Neural crest cell (in vitro differentiated cells): ENCODE measurements at regions not wholly inside any gene's neighbourhood (a gene's known extent, or its start where the extent isn't known, plus 50 kb on each side); places are given as distances from the start of the nearest gene placed in this dataset.

ENCODE experiments used
- DNase-seq: peaks from one replicate; pipeline ENCODE4 v3.0.0; 2021; ENCODE audit warnings: low read depth, mixed read lengths, low spot score
- H3K27ac Mint-ChIP-seq: one replicate; pipeline ENCODE4 v1.8.0; 2021; ENCODE audit warnings: mild to moderate bottlenecking, mixed read lengths; ENCODE audit not compliant: unreplicated experiment
- H3K27me3 Mint-ChIP-seq: 2 replicates; pipeline ENCODE4 v1.8.0; 2021; ENCODE audit warnings: low read depth, mild to moderate bottlenecking, mixed read lengths
- H3K36me3 Mint-ChIP-seq: 2 replicates; pipeline ENCODE4 v1.8.0; 2021; ENCODE audit warnings: low read depth, mild to moderate bottlenecking, mixed read lengths
- H3K4me1 Mint-ChIP-seq: 2 replicates; pipeline ENCODE4 v1.8.0; 2021; ENCODE audit warnings: mixed read lengths
- H3K4me3 Mint-ChIP-seq: one replicate; pipeline ENCODE4 v1.8.0; 2021; ENCODE audit warnings: mild to moderate bottlenecking, mixed read lengths
- H3K9me3 Mint-ChIP-seq: 2 replicates; pipeline ENCODE4 v1.8.0; 2021; ENCODE audit warnings: mixed read lengths
- TF ChIP-seq, protein P1 (sequence below): fragments of 200-600 bp; sonication (generic); conservative IDR thresholded peaks from 2 replicates; pipeline ENCODE4 v1.5.0; 2021; ENCODE audit warnings: antibody characterized with exemption, mild to moderate bottlenecking

DNA sequence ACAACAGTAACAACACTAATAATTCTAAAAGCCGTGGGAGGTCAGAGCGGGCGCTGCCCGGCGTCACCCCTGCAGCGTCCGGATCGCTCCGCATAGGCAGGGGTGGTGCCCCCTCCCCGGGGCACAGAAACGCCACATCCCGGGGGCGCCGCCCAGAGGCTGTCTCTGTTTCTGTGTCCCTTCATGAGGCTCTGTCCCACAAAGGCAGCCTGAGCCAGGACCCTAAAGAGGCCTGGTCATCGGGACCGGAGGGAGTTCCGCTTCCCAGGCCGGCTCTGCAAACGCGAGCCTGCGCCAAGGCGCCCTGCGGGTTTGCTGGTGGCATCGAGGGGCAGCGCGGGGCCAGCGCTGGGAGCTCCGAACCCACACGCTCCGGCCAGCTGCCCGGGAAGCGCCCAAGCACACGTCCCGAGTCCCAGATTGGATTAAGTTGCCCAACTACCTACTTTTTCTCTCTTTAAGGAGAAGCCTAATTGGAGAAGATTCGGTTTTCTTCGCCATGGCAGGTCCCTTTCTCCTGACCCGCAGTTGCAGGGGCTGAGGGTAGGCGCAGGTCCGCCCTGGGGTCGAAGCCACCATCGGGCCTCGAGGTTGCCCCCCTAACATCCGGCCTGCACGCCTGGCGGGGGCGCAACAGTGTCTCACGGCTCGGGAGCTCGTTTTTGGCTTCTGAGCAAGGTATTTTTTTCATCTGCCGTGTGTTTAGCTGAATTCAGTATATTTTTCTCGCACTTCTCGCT is 421.7 kb downstream of the VRK1 start:
- peak; percentile 43 for DNase-seq
- Mint-ChIP-seq H3K4me1 (peaks cover 39% of the 10 kb centered on the region), H3K4me3 (peak overlapping the region; percentile 85), H3K27me3 (peaks cover 25% of the 10 kb centered on the region), H3K36me3 (no peaks in the 10 kb centered on the region), H3K27ac (no peak overlapping the region), H3K9me3 (no peaks in the 10 kb centered on the region)
- TF ChIP-seq, protein P1, sequence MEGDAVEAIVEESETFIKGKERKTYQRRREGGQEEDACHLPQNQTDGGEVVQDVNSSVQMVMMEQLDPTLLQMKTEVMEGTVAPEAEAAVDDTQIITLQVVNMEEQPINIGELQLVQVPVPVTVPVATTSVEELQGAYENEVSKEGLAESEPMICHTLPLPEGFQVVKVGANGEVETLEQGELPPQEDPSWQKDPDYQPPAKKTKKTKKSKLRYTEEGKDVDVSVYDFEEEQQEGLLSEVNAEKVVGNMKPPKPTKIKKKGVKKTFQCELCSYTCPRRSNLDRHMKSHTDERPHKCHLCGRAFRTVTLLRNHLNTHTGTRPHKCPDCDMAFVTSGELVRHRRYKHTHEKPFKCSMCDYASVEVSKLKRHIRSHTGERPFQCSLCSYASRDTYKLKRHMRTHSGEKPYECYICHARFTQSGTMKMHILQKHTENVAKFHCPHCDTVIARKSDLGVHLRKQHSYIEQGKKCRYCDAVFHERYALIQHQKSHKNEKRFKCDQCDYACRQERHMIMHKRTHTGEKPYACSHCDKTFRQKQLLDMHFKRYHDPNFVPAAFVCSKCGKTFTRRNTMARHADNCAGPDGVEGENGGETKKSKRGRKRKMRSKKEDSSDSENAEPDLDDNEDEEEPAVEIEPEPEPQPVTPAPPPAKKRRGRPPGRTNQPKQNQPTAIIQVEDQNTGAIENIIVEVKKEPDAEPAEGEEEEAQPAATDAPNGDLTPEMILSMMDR, result peak; percentile 20

DNA sequence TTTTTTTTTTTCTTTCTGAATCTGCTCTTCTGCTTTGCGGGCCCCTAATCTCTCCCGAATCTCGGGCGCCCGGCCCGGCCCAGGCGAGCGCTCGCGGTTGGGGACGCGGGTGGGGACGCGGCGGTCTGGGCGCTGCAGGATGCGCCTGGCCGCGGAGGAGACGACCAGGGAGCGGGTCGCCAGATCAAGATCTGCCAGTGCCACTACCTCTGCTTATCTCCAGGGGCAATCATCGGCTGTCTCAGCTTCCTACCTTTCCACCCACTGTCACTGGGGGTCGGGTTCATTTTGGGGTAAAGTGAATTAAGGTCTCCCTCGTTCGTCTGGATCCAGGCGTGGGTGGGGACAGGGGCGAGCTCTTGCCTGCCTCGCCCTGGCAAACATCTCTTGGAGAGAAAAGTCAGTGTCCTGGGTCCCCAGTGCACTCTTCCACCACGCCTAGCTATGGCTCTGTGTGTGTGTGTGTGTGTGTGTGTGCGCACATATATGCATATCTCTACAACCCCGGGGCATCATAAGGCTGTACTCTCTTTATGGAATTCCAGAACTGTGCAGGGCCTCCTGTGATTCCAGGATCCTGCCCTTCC is 422.3 kb downstream of the VRK1 start:
- TF ChIP-seq, protein P1, result no peak
- Mint-ChIP-seq H3K9me3 (no peaks in the 10 kb centered on the region), H3K27ac (no peak overlapping the region), H3K4me3 (peak overlapping the region; percentile 85), H3K36me3 (no peaks in the 10 kb centered on the region), H3K4me1 (peaks cover 43% of the 10 kb centered on the region), H3K27me3 (peaks cover 25% of the 10 kb centered on the region)
- no peak for DNase-seq

DNA sequence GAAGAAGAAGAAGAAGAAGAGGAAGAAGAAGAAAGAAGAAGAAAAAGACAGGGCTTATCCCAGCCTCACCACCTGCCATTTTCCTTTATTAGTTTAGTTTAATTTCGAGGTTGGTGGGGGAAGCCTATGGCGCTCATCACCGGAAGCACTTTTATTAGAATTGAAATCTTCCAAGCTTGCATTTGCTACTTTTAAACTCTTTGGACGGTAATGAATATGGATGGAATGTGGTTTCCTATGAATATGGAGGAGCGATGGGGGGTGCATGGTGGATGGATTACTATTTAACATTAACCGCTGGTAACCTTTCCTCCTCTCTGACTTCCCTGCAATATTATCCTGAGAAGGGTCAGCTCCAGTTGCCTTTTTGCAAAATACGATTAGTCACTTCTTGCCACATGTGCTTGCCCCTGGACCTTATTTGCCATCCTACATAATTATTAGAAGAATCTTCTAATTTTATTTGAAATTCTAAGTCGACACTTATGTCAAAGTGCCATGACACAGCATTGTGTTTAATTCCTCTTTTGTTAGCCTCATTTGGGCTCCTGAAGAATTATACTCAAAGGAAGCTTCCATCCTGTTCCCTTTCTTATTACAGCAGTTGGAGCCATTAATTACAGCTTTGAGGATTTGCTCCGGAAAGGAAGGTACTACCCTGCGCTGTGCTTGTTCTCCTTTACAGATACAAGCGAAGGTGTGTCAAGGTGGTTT is 424.5 kb downstream of the VRK1 start:
- Mint-ChIP-seq H3K4me1 (peaks cover 52% of the 10 kb centered on the region), H3K9me3 (no peaks in the 10 kb centered on the region), H3K27me3 (peaks cover 23% of the 10 kb centered on the region), H3K27ac (no peak overlapping the region), H3K4me3 (peak overlapping the region; percentile 21), H3K36me3 (no peaks in the 10 kb centered on the region)
- TF ChIP-seq, protein P1, result no peak
- no peak for DNase-seq

DNA sequence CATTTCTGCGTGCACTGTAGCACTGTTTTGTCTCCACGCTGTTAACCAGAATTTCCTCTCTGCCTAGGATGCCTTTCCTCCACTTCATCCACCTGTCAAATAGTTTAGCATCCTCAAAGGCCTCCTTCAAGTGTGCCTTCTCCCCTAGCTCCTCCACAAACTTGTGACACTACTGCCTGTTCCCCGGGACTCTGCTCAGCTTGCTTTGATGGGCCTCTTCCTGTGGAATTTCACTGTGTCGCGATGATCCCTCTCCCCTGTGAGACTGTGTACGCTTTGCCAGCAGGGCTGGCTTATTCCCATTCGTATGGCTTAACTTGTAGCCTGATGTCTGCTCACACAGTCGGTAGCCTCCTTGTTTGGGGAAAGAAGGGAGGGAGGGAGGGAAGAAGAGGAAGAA is 426.8 kb downstream of the VRK1 start:
- no peak overlapping the region for H3K4me3 Mint-ChIP-seq
- no peaks in the 10 kb centered on the region for H3K36me3 Mint-ChIP-seq
- no peak overlapping the region for H3K27ac Mint-ChIP-seq
- H3K4me1 Mint-ChIP-seq, result peaks cover 42% of the 10 kb centered on the region
- DNase-seq, result no peak
- H3K27me3 Mint-ChIP-seq, result peaks cover 10% of the 10 kb centered on the region
- TF ChIP-seq, protein P1, result no peak
- H3K9me3 Mint-ChIP-seq, result no peaks in the 10 kb centered on the region

DNA sequence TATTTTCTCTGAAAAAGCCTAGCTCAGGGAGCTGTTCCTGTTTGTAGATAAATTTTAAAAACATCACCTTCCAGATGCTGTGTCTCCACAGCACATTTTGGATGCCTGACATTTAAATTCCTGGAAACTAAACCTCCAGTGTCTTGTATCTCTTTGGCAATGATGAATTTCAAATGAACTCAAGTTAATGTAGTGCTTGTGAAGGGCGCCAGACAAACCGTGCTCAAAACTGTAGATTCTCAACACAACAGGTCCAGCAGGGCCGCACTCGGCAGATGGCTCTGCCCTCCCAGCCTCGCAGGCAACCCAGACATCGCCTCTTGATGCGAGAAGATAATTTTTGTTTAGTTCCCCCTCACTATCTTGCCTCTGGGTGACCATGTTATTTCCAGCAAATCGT is 432.9 kb downstream of the VRK1 start:
- H3K4me1 Mint-ChIP-seq, result peaks cover 6% of the 10 kb centered on the region
- TF ChIP-seq, protein P1, result no peak
- H3K27ac Mint-ChIP-seq, result no peak overlapping the region

More for the DNA sequence above, 432.9 kb downstream of the VRK1 start:
- Mint-ChIP-seq H3K4me3 (no peak overlapping the region), H3K9me3 (no peaks in the 10 kb centered on the region), H3K27me3 (no peaks in the 10 kb centered on the region), H3K36me3 (no peaks in the 10 kb centered on the region)
- DNase-seq, result no peak
